ENCODE measurements at regions not wholly inside any gene's neighbourhood (a gene's known extent, or its start where the extent isn't known, plus 50 kb on each side); places are given as distances from the start of the nearest gene placed in this dataset.

DNA sequence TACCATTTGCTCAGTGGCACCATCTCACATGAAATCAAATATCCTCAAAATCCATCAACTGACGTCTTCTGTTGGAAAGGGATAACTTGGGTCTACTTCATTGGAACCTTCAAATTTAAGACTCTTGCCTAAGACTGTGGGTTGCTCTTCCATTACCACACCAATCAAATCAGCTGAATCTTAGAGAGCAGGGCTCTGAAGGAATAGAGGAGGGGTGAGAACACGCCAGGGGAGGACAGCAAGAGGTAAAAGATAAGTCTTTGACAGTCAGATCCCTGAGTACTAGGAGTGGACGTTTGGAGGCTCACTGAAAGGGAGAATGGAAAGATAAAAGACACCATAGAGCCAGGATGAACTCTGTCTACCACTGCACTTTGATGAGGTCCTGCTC, 107.5 kb downstream of the CCDC71L start:
- WGBS, 4 donors: 56 to 69% (median 62%) methylated on average over 3 of the region's 3 CpGs
- no peak for TF ChIP-seq POLR2A (IDR thresholded peaks at IDR 0.05)
- TF ChIP-seq, protein P1, sequence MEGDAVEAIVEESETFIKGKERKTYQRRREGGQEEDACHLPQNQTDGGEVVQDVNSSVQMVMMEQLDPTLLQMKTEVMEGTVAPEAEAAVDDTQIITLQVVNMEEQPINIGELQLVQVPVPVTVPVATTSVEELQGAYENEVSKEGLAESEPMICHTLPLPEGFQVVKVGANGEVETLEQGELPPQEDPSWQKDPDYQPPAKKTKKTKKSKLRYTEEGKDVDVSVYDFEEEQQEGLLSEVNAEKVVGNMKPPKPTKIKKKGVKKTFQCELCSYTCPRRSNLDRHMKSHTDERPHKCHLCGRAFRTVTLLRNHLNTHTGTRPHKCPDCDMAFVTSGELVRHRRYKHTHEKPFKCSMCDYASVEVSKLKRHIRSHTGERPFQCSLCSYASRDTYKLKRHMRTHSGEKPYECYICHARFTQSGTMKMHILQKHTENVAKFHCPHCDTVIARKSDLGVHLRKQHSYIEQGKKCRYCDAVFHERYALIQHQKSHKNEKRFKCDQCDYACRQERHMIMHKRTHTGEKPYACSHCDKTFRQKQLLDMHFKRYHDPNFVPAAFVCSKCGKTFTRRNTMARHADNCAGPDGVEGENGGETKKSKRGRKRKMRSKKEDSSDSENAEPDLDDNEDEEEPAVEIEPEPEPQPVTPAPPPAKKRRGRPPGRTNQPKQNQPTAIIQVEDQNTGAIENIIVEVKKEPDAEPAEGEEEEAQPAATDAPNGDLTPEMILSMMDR (IDR thresholded peaks at IDR 0.05): no peak
- peaks cover 0 to 9% (median 0%) of the 10 kb centered on the region in 12 donors for H3K4me1 ChIP-seq

DNA sequence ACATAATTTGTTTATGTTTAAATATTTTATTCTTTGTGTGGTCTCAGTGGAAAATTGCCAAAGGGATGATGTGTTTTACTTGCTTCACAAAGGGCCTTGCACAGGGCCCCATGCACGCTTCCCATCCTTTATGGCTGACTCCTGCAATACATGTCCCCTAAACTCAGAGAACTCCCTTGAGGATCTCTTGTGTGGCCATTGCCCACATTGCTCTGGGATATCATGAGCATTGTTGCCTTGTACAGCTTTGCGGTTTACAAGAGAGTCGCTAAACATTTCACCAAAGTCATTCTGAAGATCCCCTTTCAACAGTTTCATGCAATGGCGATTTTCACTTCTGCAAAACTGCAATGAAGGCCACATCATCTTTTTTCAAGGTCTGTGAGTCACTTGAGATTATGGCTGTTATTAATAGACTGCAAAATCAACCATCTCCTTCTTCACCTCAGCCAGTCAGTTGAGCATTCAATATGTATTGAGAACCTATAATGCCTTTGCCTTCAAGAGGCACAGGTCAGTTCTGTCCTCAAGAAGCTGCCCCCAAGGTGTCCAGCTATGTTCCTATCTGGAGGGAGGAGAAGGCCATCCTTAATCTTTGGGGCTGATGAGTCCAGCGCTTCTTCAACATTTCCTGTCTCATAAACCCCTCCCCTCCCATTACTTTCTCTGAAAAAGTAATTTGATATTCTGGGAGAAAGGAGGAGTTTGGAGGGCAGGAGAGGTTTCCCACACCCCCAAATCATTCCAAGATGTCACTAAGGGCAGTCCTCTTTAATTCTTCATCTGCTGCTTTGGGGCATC, 108.1 kb downstream of the CCDC71L start:
- peaks cover 0 to 16% (median 0%) of the 10 kb centered on the region in 12 donors for H3K9me3 ChIP-seq
- 80 to 91% (median 84%) methylated on average over 5 of the region's 5 CpGs for WGBS, 4 donors

More for the DNA sequence above, 107.5 kb downstream of the CCDC71L start:
- Histone ChIP-seq H3K36me3 (no peaks in the 10 kb centered on the region), H3K27ac (peak overlapping the region in 1 of 12 donors; percentile 57), H3K4me3 (no peak overlapping the region), H3K9me3 (peaks cover 0 to 16% (median 0%) of the 10 kb centered on the region in 12 donors), H3K27me3 (no peaks in the 10 kb centered on the region)
- no peak for ATAC-seq
- intact Hi-C loops (cut with DNase I): no loop called here
- no peak for DNase-seq

DNA sequence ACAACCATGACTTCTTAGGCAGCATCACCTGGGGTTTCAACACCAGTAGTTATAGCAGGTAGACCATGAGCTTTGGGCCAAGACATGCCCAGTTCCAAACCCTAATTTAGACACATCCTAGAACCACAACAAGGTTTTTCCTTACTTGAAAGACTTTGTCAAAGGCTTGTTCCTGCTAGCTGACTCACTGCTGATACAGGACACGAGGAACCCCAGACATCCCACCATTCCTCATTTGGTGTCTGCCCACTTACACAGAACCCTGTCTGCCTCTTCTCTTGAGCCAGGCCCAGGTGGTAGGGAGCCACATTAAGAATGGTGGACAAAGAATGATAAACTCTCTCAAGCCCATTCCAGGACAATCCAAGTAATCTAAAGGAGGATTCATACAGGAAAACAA, 109.0 kb downstream of the CCDC71L start:
- ATAC-seq (no peak), DNase-seq (no peak)
- WGBS, 4 donors: 86 to 100% (median 92%) methylated on average over 1 of the region's 1 CpG
- peaks cover 0 to 9% (median 0%) of the 10 kb centered on the region in 12 donors for H3K4me1 ChIP-seq
- H3K9me3 ChIP-seq: peaks cover 0 to 16% (median 0%) of the 10 kb centered on the region in 12 donors
- no peak overlapping the region for H3K4me3 ChIP-seq
- no peaks in the 10 kb centered on the region for H3K27me3 ChIP-seq
- intact Hi-C loops (cut with DNase I): no loop called here
- H3K36me3 ChIP-seq: no peaks in the 10 kb centered on the region
- TF ChIP-seq POLR2A (IDR thresholded peaks at IDR 0.05): no peak
- TF ChIP-seq, protein P1 (IDR thresholded peaks at IDR 0.05): no peak
- peak overlapping the region in 1 of 12 donors; percentile 66 for H3K27ac ChIP-seq

More for the DNA sequence above, 108.1 kb downstream of the CCDC71L start:
- Histone ChIP-seq H3K4me3 (no peak overlapping the region), H3K27ac (peak overlapping the region in 1 of 12 donors; percentile 66), H3K27me3 (no peaks in the 10 kb centered on the region), H3K36me3 (no peaks in the 10 kb centered on the region), H3K4me1 (peaks cover 0 to 9% (median 0%) of the 10 kb centered on the region in 12 donors)
- TF ChIP-seq, protein P1 (IDR thresholded peaks at IDR 0.05): no peak
- TF ChIP-seq POLR2A (IDR thresholded peaks at IDR 0.05): no peak
- ATAC-seq (peak in 2 of 4 donors; percentile 53 to 70), DNase-seq (peak in 1 of 5 donors; percentile 26)
- intact Hi-C loops (cut with DNase I): no loop called here

DNA sequence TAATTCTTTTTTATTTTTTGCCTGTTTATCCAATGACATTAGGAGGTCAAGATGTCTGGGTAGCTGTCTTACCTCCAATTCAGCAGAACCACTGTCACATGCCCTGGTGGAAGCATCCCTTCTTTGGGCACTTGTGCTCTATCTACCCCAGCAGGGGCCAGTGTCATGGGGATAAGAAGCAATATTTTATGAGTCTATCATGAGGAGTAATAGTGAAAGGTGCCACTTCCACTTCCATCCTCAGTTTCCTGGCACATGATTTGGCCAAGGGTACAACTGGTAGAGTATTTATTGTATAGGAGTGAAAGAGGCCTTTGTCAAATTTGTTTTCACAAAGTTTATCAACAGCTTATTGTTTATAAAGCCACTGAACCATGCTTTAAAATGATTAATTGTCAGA, 112.5 kb downstream of the CCDC71L start:
- Histone ChIP-seq H3K27me3 (no peaks in the 10 kb centered on the region), H3K4me1 (peaks cover 0 to 9% (median 0%) of the 10 kb centered on the region in 12 donors), H3K27ac (no peak overlapping the region), H3K4me3 (no peak overlapping the region), H3K36me3 (no peaks in the 10 kb centered on the region), H3K9me3 (no peaks in the 10 kb centered on the region)
- no peak for ATAC-seq
- intact Hi-C loops (cut with DNase I): loop anchor here in 1 of 10 donors (10.0 kb wide), 1 partner anchor 116 kb away; the partner anchor contains the start of gene CCDC71L
- no peak for TF ChIP-seq POLR2A (IDR thresholded peaks at IDR 0.05)
- DNase-seq: no peak
